ENCODE measurements at regions not wholly inside any gene's neighbourhood (a gene's known extent, or its start where the extent isn't known, plus 50 kb on each side); places are given as distances from the start of the nearest gene placed in this dataset.

- no peak overlapping the region for H3K27ac ChIP-seq
- no peak for TF ChIP-seq CTCF (conservative IDR thresholded peaks at IDR 0.05)
Observed at GRCh38 chr21:19684328-19684727, 1280.7 kb upstream of the TMPRSS15 start.

- no peak for TF ChIP-seq CTCF (conservative IDR thresholded peaks at IDR 0.05)
Observed at GRCh38 chr21:19692231-19692630, 1288.6 kb upstream of the TMPRSS15 start.

GRCh38 chr21:19695796-19696195 is 1292.2 kb upstream of the TMPRSS15 start:
- H3K27ac ChIP-seq: no peak overlapping the region
- TF ChIP-seq CTCF (conservative IDR thresholded peaks at IDR 0.05): no peak

More at GRCh38 chr21:19692231-19692630, 1288.6 kb upstream of the TMPRSS15 start:
- no peak overlapping the region for H3K27ac ChIP-seq

GRCh38 chr21:19700476-19700875 is 1296.9 kb upstream of the TMPRSS15 start:
- TF ChIP-seq CTCF (conservative IDR thresholded peaks at IDR 0.05): no peak
- no peak overlapping the region for H3K27ac ChIP-seq

- TF ChIP-seq CTCF (conservative IDR thresholded peaks at IDR 0.05): no peak
- no peak overlapping the region for H3K27ac ChIP-seq
Observed at GRCh38 chr21:19702726-19703125, 1295.5 kb upstream of the NCAM2 start.

GRCh38 chr21:19704832-19705231 is 1293.4 kb upstream of the NCAM2 start:
- H3K27ac ChIP-seq: no peak overlapping the region
- TF ChIP-seq CTCF (conservative IDR thresholded peaks at IDR 0.05): no peak

GRCh38 chr21:19712441-19712840 is 1285.8 kb upstream of the NCAM2 start:
- H3K27ac ChIP-seq: no peak overlapping the region
- no peak for TF ChIP-seq CTCF (conservative IDR thresholded peaks at IDR 0.05)

GRCh38 chr21:19713313-19713712 is 1284.9 kb upstream of the NCAM2 start:
- no peak overlapping the region for H3K27ac ChIP-seq
- no peak for TF ChIP-seq CTCF (conservative IDR thresholded peaks at IDR 0.05)

Measured in VCaP (cell line).